Superior temporal gyrus (tissue), 1 donor: ENCODE measurements at regions not wholly inside any gene's neighbourhood (a gene's known extent, or its start where the extent isn't known, plus 50 kb on each side); places are given as distances from the start of the nearest gene placed in this dataset.
"Not testable (repeated sequence)": the region's sequence is repeated elsewhere in the genome, so short reads cannot be mapped to it uniquely, and the experiment has no call there.

Experiments used
- DNase-seq: peaks from one replicate; pipeline ENCODE4 v3.0.0-alpha.2; 2016; ENCODE audit errors: extremely low spot score

DNA sequence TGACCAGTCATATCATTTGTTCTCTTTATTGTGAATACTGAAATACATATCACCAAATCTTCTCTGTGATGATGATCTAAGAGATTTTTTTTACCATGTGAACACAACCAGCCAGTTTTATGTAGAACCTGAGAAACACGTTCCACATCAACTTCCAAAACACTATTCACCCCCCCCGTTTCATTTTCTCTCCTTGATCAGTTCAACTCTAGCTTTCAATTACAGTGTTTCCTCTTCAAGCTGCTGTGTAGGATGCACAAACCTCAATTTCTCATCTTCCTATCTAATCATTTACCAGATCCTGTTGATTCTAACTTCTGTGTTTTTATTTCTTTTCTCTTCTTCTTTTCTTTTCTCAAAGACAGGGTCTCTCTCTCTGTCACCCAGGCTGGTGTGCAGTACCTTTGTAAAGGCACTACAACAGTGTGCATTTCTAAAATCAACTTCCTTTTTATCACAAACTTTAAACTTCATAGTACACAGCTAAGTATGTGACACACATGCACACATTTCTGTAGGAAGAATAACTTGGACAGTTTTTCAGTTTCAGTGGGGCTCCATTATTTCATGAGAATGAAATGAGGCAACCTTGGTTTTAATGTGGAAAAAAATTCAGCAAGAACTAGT, 149.9 kb upstream of the FBXO33 start:
- peak; percentile 18 for DNase-seq

DNA sequence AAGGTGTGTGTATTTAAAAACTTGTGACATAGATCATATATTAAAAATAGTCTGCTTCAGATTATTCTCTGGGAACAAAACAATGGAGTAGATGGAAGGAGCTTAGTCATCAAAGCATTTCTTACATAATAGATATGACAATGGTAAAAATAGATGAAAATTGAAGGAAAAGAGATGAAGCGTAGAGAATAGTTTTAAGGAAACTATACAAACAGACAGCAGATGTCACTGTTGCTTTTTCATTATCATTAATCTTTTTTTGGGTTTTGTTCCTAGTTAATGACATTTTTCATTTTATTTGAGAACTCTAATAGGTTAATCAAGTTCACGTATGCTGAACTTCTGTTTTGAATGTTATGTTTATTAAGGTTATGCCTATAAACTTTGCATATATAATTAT, 149.2 kb upstream of the FBXO33 start:
- DNase-seq: peak; percentile 53

DNA sequence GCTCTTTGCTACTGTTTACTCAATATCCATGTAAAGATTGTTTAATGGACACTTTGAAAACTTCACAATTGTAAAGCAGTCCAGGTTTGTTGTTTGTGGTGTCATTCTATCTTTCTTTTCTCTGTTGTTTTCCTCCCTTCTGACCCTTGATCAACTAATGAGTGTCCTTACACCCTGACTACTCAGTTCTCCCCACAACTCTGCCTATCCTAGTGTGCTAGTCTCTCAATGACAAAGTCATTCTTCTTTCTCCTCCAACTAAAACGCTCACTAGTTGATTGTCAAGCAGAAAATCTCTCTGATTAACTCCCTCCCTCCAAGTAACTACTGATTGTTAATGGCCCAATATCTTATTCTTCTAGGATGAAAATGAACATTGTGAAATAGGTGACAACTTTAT, 148.5 kb upstream of the FBXO33 start:
- no peak for DNase-seq

DNA sequence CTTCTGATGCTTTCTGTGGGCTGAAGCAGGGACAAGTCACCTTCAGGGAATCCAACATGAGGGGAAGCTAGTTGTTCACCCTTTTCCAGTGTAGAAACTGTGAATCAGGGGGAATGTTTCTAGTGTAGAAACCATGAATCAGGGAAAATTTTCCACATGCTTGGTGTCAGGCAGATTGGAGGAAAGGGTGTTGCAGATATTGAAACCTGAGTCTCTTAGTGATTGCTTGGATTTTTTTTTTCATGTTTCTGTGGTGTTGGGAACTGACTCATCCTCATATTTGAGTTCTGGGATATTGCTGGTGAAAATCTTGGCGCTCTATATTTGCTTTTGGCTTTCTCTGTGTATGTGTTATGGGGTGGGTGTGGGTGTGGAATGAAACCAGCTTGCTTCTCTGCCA, 144.5 kb upstream of the FBXO33 start:
- peak; percentile 29 for DNase-seq

DNA sequence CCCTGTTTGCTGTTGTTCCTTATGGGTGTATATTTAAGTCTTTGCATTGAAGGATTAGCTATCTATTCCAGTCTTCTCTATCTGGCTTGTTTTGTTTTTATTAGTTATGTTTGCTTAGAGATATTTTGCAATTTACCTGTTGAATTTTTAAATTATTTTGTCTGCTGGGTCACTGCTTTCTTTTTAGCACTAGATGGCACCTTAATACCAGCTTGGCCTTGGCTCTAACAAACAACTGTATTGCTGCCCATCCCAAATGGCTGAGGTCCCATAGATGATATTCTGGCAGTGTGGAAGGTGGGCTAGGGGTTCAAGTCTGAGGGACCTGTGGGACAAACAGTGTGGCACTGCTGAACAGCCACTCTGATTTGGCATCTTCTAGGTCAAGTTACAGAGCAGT, 144.0 kb upstream of the FBXO33 start:
- DNase-seq: no peak

DNA sequence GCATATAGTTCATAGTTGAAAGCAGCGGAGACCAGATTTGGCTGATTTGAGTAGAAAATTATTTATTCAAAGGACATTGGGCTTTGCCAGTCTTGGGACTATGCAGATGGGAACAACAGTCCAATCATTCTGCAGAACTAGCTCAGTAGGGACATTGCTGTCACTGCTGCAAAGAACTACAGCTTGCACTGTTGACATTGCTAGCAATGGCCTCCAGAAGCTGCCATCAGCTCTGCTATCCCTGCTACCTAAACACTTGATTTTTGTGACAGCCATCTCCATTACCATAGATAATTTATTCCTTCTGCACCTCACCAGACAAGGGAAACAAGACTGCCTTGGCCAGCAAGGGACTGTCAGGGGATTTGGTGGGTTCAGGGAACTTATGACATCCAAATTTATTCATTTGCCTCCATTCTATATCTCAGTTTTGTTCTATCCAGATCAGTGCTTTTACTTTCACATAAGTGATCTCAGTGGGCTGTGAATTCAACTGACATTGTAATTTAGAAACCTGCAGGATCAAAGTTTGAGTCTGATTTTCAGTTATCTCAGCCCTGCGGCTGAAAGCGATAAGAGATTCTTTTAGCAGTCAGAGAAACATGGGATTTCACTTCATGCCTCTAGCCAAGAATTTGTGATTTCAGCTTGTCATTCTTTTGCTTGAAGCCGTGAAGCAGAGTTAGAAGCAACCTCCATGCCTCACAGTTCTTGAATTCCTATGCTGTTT, 136.7 kb upstream of the FBXO33 start:
- DNase-seq: peak; percentile 17

DNA sequence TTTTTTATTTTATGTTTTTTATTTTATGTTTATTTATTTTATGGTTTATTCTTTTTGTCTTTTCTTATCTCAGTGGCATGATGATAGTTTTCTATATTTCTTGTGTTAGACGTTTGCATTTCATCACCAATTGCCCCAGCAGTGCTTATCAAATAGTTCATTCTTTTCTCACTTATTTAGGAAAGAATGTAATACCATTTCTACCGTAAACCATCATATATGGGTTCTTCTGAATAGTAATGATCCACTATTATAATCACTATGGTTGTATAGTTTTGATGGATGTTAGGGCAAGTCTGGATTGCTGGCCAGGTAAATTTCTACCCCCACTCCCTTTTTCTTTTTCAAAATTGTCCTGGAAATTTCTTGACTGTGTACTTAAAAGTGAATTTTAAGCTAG, 134.6 kb upstream of the FBXO33 start:
- no peak for DNase-seq

DNA sequence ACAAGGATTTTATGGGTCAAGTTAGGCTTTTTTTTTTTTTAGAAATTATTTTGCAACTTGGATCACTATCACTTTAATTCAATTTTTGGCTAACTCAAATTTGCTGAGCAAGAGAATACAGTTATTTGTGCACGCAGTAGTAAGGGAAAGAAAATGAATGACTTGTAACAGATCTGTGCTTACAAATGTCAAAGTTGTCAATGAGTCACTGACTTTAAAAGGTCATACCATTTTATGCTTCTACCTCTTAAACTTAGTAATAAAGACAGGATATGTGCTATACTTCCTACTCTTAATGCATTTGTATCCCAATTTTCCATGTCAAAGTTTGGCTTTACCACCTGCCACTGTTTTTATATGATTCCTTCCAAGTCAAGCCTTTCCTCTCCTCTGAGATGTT, 131.1 kb upstream of the FBXO33 start:
- no peak for DNase-seq

DNA sequence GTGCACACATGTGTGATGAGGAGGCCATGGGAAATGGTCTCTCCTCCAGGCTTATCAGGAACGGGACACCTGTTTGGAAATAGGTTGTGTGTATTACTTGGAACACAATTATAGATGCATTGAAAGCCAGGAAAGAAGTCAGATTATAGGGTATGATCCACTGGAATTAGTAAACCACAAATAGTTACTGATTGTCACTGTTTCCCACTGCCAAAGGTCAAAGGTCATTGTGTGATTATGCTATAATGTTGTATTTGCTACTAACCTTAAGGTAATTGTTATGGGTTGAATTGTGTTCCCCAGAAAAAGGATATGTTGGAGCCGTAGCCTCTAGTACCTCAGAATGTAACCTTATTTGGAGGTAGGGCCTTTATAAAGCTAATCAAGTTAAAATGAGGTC, 129.9 kb upstream of the FBXO33 start:
- DNase-seq: no peak

DNA sequence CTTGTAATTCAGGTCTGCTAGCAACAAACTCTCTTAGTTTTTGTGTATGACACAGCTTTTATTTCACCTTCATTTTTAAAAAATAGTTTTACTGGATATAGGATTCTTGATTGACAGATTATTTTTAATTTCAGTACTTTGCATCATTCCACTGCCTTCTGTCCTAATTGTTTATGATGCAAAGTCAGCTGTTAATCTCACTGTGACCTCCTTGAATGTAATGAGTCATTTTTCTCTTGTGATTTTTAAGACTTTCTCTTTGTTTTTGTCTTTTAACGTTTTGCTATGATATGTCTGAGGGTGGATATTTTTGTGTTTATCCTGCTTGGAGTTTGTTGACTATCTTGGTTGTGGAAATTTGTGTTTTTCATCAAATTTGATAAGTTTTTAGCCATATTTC, 126.3 kb upstream of the FBXO33 start:
- DNase-seq: no peak

DNA sequence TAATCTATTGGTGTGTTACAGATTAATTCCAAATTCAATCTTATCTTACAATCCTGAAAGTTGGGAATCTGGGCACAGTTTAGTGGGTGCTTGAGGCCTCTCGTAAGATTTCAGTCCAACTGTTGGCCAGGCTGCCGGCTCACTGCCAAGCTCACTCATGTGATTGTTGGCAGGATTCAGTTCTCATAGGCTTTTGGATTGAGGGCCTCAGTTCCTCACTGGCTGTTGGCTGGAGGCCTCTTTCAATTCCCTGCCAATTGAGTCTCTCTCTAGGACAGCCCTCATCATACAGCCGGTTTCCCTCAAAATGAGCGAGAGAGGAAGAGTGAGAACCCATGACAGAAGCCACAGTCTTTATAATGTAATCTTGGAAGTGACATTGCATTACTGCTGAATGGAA, 123.5 kb upstream of the FBXO33 start:
- no peak for DNase-seq

DNA sequence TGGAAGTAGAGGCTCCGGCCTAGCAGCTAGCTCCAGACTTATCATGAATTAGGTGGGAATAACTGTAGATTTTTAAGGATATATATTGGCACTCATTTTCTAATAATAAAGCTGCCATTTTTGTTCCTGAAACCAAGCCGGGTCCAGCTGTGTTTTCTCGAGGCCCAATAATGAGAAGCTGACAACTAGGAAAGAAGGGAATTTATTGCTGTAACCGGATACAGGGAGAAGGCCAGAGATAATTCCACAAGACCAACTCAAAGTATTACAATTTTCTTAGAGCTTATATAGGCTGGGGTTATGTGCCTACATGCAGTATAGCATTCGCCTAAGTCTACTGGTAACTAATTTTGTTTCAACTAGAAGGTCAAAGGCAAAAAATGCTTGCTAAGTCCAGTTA, 122.3 kb upstream of the FBXO33 start:
- no peak for DNase-seq

DNA sequence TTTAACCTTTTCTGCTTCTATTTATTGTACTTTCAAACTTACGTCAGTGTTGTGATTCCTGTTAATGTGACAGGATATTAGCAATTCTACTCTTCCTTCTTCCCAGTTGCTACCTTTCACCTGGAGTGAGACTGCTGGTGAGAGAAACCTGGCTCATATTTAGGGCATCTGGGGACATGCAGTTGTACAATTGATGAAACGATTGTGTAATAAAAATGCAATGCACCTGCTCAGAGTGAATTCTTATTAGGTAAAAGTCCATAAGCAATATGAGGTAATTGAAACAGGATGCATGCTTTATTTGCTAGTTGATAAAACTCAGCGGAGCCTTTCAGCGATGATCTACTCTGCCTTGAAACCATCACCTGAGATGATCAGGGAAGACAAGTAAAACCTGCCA, 116.1 kb upstream of the FBXO33 start:
- DNase-seq: no peak

DNA sequence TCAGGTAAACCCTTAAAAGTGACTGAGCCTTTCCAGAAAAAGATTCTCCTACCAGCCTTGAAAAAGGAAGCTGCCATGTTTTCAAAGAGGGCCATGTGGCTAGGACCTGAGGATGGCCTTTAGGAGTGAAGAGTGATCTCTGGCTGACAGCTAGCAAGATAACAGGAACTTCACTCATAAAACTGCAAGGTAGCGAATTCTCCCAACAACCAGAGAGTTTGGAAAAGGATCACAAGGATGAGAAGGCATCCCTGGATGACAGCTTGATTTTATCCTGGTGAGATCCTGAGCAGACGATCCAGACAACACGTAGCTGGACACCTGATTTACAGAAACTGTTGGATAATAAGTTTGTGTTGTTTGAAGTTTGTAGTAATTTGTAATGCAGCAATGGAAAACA, 115.6 kb upstream of the FBXO33 start:
- DNase-seq: no peak

DNA sequence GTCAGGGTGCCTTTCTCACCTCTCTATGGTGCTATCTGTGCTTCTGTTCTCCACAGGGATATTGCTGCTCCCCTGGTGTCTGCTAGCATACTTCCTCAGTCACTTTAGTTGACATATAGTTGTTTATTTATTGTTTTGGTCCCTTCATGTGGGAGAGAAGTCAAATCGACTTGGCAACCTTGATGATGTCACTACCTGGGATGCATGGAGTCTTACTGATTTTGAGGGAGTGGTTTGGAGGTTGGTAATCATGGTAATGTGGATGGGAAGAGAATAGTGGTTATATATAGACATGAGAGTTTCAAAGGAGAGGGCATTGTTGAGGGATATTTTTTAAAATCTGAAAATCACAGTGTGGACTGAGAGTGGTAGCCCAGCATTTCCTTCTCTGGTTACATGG, 73.6 kb upstream of the FBXO33 start:
- no peak for DNase-seq

DNA sequence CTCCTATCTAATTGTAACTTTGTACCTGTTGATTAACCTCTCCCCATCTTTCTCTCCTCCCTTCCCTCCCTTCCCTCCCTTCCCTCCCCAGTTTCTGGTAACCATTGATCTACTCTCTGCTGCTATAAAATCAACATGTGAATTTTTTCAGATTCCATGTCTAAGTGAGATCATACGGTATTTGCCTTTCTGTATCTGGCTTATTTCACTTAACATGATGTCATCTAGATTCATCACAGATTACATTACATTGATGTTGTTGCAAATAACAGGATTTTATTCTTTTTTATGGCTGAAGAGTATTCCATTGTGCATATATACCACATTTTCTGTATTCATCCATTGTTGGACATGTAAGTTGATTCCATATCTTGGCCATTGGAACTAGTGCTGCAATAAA, 68.0 kb upstream of the FBXO33 start:
- no peak for DNase-seq

DNA sequence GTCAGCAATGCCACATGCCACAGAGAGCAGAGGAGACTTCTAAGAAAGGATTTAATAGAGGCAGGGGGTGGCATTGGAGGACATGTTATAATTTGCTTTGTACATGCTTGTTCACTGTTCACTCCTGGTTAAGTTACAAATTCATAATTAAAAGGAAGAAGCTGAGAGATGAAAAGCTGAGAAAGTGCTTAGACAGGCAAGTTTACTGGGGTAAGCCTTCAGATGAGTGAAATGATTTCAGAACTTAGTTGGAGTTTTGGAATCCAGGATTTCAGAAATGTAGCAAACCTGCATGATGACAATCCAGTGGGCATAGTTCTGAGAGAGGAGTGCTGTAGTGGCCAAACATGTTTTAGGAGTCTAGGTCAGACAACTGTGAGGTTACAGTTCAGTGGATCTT, 67.3 kb upstream of the FBXO33 start:
- DNase-seq: no peak

DNA sequence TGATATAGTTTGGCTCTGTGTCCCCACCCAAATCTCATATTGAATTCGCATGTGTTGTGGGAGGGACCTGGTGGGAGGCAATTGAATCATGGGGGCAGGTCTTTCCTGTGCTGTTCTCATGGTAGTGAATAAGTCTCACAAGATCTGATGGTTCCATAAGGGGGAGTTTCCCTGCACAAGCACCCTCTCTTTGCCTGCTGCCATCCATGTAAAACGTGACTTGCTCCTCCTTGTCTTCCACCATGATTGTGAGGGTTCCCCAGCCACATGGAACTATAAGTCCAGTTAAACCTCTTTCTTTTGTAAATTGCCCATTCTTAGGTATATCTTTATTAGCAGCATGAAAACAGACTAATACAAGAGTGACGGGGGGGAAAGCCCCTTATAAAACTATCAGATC, 65.4 kb upstream of the FBXO33 start:
- DNase-seq: not testable (repeated sequence)

DNA sequence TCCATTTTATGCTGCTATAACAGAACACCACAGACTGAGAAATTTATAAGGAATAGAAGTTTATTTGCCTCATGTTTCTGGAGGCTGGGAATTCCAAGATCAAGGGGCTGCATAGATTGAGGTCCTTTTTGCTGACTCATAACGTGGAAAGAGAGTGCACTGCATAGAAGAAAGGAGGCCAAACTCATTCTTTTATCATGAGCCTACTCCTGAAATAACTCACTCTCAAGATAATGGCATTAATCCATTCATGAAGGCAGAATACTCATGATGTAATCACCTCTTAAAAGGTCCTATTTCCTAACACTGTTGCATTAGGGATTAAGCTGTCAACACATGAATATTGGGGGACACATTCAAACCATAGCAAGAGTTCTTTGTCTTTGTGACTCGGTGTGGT, 60.0 kb upstream of the FBXO33 start:
- no peak for DNase-seq

DNA sequence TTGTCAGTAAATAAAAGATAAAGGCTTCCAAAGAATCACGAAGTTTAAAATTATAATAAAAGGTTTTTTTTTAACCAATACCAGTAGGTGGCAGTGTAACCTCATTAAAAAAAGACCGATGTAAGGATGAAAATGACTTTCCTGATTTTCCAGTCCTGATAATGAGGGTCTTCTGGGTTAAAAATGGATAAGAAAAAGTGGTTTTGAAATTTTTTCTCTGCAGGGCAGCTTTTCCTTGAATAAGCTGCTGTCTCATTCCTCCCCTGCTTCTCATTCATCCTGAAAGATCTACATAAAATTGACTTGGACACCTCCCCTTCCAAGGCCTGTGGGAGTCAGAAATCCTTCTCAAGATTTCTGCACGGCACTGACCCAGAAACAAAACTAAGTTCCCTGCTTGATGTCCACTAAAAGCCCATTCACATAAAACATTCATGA, 58.9 kb upstream of the FBXO33 start:
- peak; percentile 86 for DNase-seq

DNA sequence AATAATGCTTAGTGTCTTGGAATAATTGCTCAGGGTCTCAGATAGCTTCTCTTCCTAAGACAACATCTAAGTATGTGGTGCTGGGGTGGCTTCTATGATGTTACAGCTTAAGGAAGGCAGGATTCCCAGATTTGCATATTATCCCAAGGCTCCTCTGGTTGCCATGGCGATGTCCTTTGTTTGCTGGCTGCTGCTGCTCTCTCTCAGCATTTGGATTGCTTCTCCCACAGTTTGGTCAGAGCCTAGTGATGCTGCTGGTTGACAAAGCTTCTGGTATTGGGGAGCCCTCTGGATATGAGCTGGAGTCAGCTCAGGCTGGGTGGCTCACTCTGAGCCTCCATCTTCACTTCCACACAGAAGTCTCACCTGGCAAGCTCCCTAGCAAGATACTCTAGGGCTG, 56.4 kb upstream of the FBXO33 start:
- peak; percentile 62 for DNase-seq

DNA sequence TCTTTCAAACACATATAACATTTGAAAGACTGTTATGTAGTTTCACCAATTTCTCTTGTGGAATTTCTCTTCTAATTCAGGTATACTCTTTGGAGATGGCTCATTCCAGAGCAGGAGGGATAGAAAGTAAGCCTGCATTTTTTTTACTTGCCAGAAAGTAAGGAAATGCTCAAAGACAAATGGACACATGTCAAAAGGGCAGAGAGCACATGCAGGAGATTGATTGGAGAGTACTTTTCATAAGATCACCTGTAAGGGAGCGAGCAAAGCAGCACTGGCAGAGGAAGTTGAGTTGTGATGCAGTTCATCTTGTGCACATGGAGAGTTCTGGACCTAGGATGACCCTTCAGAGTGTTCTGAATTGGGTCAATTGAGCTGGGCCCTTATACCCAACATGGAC, 51.4 kb upstream of the FBXO33 start:
- no peak for DNase-seq
